K562 (cell line): ENCODE measurements at regions not wholly inside any gene's neighbourhood (a gene's known extent, or its start where the extent isn't known, plus 50 kb on each side); places are given as distances from the start of the nearest gene placed in this dataset.

ENCODE experiments used
- CREM ChIP-seq: IDR thresholded peaks from 2 replicates; pipeline ENCODE4 v1.6.1; 2014; ENCODE audit warnings: antibody characterized with exemption, low read depth
- EWSR1 ChIP-seq: fragments of 450-650 bp; IDR thresholded peaks from 2 replicates; pipeline ENCODE4 v1.6.1; 2018; ENCODE audit warnings: borderline replicate concordance, mild to moderate bottlenecking, low read depth, moderate library complexity; ENCODE audit not compliant: partially characterized antibody
- KDM1A ChIP-seq, 2 experiments: fragments of 450-650 bp; IDR thresholded peaks; 2 replicates each; pipeline ENCODE4 v1.6.1; 2016; ENCODE audit warnings: mild to moderate bottlenecking in 2 of 2
- NFRKB ChIP-seq: fragments of 450-650 bp; IDR thresholded peaks from 2 replicates; pipeline ENCODE4 v1.6.1; 2016; ENCODE audit warnings: low read depth
- STAT5A ChIP-seq: IDR thresholded peaks from 2 replicates; pipeline ENCODE4 v1.6.1; 2012; ENCODE audit warnings: low read length, inconsistent platforms, borderline replicate concordance
- TAF7 ChIP-seq: fragments of 450-650 bp; IDR thresholded peaks from 2 replicates; pipeline ENCODE4 v1.6.1; 2016; ENCODE audit warnings: missing genetic modification characterization, missing compliant biosample characterization
- YBX1 ChIP-seq: fragments of 450-650 bp; IDR thresholded peaks from 2 replicates; pipeline ENCODE4 v1.7.1; 2016; ENCODE audit warnings: mild to moderate bottlenecking
- TF ChIP-seq, protein P1 (sequence below): fragments of 450-650 bp; formaldehyde crosslinking; IDR thresholded peaks from 2 replicates; pipeline ENCODE4 v1.4.0; 2020; ENCODE audit warnings: mild to moderate bottlenecking, moderate library complexity
- TF ChIP-seq, protein P2 (sequence below): fragments of 150-350 bp; IDR thresholded peaks from 2 replicates; pipeline ENCODE4 v1.6.1; 2014; ENCODE audit warnings: low read depth, mild to moderate bottlenecking, low read length, borderline replicate concordance
- TF ChIP-seq, protein P3 (sequence below): sonication (generic); formaldehyde crosslinking; IDR thresholded peaks from 2 replicates; pipeline ENCODE4 v1.8.1; 2022; ENCODE audit warnings: missing genetic modification reagents
- TF ChIP-seq, protein P4 (sequence below): fragments of 450-650 bp; IDR thresholded peaks from 2 replicates; pipeline ENCODE4 v1.6.1; 2018; ENCODE audit not compliant: partially characterized antibody

DNA sequence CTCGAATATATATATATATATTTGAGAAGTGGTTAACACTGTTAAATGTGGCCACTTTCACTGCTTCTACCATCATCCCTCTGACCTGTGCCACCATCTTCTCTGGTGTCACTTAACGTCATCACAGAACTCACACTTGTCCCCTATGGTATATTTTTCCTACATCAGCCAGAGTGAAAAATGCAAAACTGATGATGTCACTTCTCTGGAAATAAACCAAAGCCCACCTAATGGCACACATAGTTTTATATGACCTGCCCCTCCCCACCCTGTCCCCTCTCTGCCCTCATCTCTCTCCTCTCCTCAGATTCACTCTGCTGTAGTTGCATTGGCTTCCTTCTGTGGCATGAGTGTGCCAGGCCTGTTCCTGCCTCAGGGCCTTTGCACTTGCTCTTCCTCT, 63.9 kb upstream of the IFNGR1 start (continued):
- TF ChIP-seq, protein P1, sequence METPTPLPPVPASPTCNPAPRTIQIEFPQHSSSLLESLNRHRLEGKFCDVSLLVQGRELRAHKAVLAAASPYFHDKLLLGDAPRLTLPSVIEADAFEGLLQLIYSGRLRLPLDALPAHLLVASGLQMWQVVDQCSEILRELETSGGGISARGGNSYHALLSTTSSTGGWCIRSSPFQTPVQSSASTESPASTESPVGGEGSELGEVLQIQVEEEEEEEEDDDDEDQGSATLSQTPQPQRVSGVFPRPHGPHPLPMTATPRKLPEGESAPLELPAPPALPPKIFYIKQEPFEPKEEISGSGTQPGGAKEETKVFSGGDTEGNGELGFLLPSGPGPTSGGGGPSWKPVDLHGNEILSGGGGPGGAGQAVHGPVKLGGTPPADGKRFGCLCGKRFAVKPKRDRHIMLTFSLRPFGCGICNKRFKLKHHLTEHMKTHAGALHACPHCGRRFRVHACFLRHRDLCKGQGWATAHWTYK (CRISPR knock-in tag): no peak
- TF ChIP-seq, protein P2, sequence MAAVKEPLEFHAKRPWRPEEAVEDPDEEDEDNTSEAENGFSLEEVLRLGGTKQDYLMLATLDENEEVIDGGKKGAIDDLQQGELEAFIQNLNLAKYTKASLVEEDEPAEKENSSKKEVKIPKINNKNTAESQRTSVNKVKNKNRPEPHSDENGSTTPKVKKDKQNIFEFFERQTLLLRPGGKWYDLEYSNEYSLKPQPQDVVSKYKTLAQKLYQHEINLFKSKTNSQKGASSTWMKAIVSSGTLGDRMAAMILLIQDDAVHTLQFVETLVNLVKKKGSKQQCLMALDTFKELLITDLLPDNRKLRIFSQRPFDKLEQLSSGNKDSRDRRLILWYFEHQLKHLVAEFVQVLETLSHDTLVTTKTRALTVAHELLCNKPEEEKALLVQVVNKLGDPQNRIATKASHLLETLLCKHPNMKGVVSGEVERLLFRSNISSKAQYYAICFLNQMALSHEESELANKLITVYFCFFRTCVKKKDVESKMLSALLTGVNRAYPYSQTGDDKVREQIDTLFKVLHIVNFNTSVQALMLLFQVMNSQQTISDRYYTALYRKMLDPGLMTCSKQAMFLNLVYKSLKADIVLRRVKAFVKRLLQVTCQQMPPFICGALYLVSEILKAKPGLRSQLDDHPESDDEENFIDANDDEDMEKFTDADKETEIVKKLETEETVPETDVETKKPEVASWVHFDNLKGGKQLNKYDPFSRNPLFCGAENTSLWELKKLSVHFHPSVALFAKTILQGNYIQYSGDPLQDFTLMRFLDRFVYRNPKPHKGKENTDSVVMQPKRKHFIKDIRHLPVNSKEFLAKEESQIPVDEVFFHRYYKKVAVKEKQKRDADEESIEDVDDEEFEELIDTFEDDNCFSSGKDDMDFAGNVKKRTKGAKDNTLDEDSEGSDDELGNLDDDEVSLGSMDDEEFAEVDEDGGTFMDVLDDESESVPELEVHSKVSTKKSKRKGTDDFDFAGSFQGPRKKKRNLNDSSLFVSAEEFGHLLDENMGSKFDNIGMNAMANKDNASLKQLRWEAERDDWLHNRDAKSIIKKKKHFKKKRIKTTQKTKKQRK: no peak
- no peak for TF ChIP-seq EWSR1
- TF ChIP-seq, protein P3, sequence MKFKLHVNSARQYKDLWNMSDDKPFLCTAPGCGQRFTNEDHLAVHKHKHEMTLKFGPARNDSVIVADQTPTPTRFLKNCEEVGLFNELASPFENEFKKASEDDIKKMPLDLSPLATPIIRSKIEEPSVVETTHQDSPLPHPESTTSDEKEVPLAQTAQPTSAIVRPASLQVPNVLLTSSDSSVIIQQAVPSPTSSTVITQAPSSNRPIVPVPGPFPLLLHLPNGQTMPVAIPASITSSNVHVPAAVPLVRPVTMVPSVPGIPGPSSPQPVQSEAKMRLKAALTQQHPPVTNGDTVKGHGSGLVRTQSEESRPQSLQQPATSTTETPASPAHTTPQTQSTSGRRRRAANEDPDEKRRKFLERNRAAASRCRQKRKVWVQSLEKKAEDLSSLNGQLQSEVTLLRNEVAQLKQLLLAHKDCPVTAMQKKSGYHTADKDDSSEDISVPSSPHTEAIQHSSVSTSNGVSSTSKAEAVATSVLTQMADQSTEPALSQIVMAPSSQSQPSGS (CRISPR knock-in tag): no peak
- TF ChIP-seq, protein P4, sequence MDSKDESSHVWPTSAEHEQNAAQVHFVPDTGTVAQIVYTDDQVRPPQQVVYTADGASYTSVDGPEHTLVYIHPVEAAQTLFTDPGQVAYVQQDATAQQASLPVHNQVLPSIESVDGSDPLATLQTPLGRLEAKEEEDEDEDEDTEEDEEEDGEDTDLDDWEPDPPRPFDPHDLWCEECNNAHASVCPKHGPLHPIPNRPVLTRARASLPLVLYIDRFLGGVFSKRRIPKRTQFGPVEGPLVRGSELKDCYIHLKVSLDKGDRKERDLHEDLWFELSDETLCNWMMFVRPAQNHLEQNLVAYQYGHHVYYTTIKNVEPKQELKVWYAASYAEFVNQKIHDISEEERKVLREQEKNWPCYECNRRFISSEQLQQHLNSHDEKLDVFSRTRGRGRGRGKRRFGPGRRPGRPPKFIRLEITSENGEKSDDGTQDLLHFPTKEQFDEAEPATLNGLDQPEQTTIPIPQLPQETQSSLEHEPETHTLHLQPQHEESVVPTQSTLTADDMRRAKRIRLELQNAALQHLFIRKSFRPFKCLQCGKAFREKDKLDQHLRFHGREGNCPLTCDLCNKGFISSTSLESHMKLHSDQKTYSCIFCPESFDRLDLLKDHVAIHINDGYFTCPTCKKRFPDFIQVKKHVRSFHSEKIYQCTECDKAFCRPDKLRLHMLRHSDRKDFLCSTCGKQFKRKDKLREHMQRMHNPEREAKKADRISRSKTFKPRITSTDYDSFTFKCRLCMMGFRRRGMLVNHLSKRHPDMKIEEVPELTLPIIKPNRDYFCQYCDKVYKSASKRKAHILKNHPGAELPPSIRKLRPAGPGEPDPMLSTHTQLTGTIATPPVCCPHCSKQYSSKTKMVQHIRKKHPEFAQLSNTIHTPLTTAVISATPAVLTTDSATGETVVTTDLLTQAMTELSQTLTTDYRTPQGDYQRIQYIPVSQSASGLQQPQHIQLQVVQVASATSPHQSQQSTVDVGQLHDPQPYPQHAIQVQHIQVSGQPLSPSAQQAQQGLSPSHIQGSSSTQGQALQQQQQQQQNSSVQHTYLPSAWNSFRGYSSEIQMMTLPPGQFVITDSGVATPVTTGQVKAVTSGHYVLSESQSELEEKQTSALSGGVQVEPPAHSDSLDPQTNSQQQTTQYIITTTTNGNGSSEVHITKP: no peak
- no peak for TF ChIP-seq YBX1
- no peak for TF ChIP-seq TAF7
- no peak for TF ChIP-seq KDM1A (IDR thresholded peaks at IDR 0.05)
- TF ChIP-seq CREM: no peak
- no peak for TF ChIP-seq NFRKB
- no peak for TF ChIP-seq STAT5A
- TF ChIP-seq, all 486 proteins: peak for 0
